ENCODE measurements at regions not wholly inside any gene's neighbourhood (a gene's known extent, or its start where the extent isn't known, plus 50 kb on each side); places are given as distances from the start of the nearest gene placed in this dataset.

- H3K27ac Mint-ChIP-seq (ENCODE audit: unreplicated experiment) = no peak overlapping the region
- no peak for TF ChIP-seq CTCF (IDR thresholded peaks at IDR 0.05)
- no peak overlapping the region for H3K4me3 Mint-ChIP-seq (ENCODE audit: unreplicated experiment)
- H3K4me1 Mint-ChIP-seq (ENCODE audit: unreplicated experiment) = peaks cover 2% of the 10 kb centered on the region
- H3K9me3 Mint-ChIP-seq (ENCODE audit: unreplicated experiment) = no peaks in the 10 kb centered on the region
- no peaks in the 10 kb centered on the region for H3K36me3 Mint-ChIP-seq (ENCODE audit: unreplicated experiment)
- H3K27me3 Mint-ChIP-seq (ENCODE audit: unreplicated experiment) = peaks cover 38% of the 10 kb centered on the region
- DNase-seq (ENCODE audit: extremely low spot score, unreplicated experiment) = no peak
Measured at GRCh38 chr2:175234650-175235049, 53.1 kb upstream of the ATP5MC3 start.

GRCh38 chr2:175234153-175234552, 52.6 kb upstream of the ATP5MC3 start:
- Mint-ChIP-seq H3K9me3 (ENCODE audit: unreplicated experiment) (no peaks in the 10 kb centered on the region), H3K27ac (ENCODE audit: unreplicated experiment) (no peak overlapping the region), H3K36me3 (ENCODE audit: unreplicated experiment) (no peaks in the 10 kb centered on the region), H3K27me3 (ENCODE audit: unreplicated experiment) (peaks cover 38% of the 10 kb centered on the region), H3K4me3 (ENCODE audit: unreplicated experiment) (no peak overlapping the region), H3K4me1 (ENCODE audit: unreplicated experiment) (peaks cover 2% of the 10 kb centered on the region)
- TF ChIP-seq CTCF (IDR thresholded peaks at IDR 0.05) = no peak
- no peak for DNase-seq (ENCODE audit: extremely low spot score, unreplicated experiment)

GRCh38 chr2:175233135-175233719, 51.7 kb upstream of the ATP5MC3 start:
- H3K27ac Mint-ChIP-seq (ENCODE audit: unreplicated experiment) = no peak overlapping the region
- no peaks in the 10 kb centered on the region for H3K9me3 Mint-ChIP-seq (ENCODE audit: unreplicated experiment)
- no peak overlapping the region for H3K4me3 Mint-ChIP-seq (ENCODE audit: unreplicated experiment)
- DNase-seq (ENCODE audit: extremely low spot score, unreplicated experiment) = no peak
- TF ChIP-seq CTCF (IDR thresholded peaks at IDR 0.05) = no peak
- peaks cover 35% of the 10 kb centered on the region for H3K27me3 Mint-ChIP-seq (ENCODE audit: unreplicated experiment)
- H3K4me1 Mint-ChIP-seq (ENCODE audit: unreplicated experiment) = peaks cover 2% of the 10 kb centered on the region
- H3K36me3 Mint-ChIP-seq (ENCODE audit: unreplicated experiment) = no peaks in the 10 kb centered on the region

Data from osteocyte (in vitro differentiated cells).